Keratinocyte (primary cell): ENCODE measurements at regions not wholly inside any gene's neighbourhood (a gene's known extent, or its start where the extent isn't known, plus 50 kb on each side); places are given as distances from the start of the nearest gene placed in this dataset.

ENCODE experiments used
- EZH2 ChIP-seq: IDR thresholded peaks from one replicate; pipeline ENCODE4 v1.6.1; 2012; ENCODE audit warnings: inconsistent platforms, mild to moderate bottlenecking, low read length, moderate library complexity
- TF ChIP-seq, protein P1 (sequence below), 3 experiments: IDR thresholded peaks in 1 of 3; conservative IDR thresholded peaks in 1 of 3; optimal IDR thresholded peaks in 1 of 3; 2 replicates in 2 of 3; 3 replicates in 1 of 3; pipeline versions ENCODE3 to v1.5.1; 2011; ENCODE audit warnings: low read length in 3 of 3, mild to moderate bottlenecking in 3 of 3, moderate library complexity in 2 of 3, control low read depth in 1 of 3, inconsistent platforms in 1 of 3; ENCODE audit not compliant: insufficient read depth in 2 of 3; ENCODE audit errors: extremely low read depth in 1 of 3

- TF ChIP-seq, protein P1, sequence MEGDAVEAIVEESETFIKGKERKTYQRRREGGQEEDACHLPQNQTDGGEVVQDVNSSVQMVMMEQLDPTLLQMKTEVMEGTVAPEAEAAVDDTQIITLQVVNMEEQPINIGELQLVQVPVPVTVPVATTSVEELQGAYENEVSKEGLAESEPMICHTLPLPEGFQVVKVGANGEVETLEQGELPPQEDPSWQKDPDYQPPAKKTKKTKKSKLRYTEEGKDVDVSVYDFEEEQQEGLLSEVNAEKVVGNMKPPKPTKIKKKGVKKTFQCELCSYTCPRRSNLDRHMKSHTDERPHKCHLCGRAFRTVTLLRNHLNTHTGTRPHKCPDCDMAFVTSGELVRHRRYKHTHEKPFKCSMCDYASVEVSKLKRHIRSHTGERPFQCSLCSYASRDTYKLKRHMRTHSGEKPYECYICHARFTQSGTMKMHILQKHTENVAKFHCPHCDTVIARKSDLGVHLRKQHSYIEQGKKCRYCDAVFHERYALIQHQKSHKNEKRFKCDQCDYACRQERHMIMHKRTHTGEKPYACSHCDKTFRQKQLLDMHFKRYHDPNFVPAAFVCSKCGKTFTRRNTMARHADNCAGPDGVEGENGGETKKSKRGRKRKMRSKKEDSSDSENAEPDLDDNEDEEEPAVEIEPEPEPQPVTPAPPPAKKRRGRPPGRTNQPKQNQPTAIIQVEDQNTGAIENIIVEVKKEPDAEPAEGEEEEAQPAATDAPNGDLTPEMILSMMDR (optimal IDR thresholded peaks at IDR 0.05 in 1 of 3, IDR thresholded peaks at IDR 0.05 in 1 of 3, conservative IDR thresholded peaks at IDR 0.05 in 1 of 3; ENCODE audit: extremely low read depth in 1 of 3, insufficient read depth in 2 of 3, low read length in 3 of 3): no peak
- TF ChIP-seq EZH2: no peak
These were observed 92.4 kb upstream of the NOX4 start for GRCh38 chr11:89583580-89583979.
